Dedifferentiated amniotic fluid mesenchymal stem cell (primary cell): ENCODE measurements at regions not wholly inside any gene's neighbourhood (a gene's known extent, or its start where the extent isn't known, plus 50 kb on each side); places are given as distances from the start of the nearest gene placed in this dataset.
"Not testable (repeated sequence)": the region's sequence is repeated elsewhere in the genome, so short reads cannot be mapped to it uniquely, and the experiment has no call there.

Source experiments
- DNase-seq: peaks from one replicate; pipeline ENCODE4 v3.0.0-alpha.2; 2016; ENCODE audit errors: extremely low spot score

- DNase-seq, result no peak
These were observed 518.0 kb upstream of the KLF6 start for GRCh38 chr10:4303045-4303444.

GRCh38 chr10:4301291-4302045 is 516.5 kb upstream of the KLF6 start:
- DNase-seq, result no peak

GRCh38 chr10:4296161-4296560 is 511.2 kb upstream of the KLF6 start:
- no peak for DNase-seq

- DNase-seq, result no peak
These were observed 510.2 kb upstream of the KLF6 start for GRCh38 chr10:4294996-4295792.

GRCh38 chr10:4294271-4294670 is 509.3 kb upstream of the KLF6 start:
- DNase-seq, result no peak

GRCh38 chr10:4291990-4292389 is 507.0 kb upstream of the KLF6 start:
- DNase-seq, result no peak

GRCh38 chr10:4285121-4285520 is 500.1 kb upstream of the KLF6 start:
- DNase-seq, result no peak

- DNase-seq, result peak; percentile 66
These were observed 499.0 kb upstream of the KLF6 start for GRCh38 chr10:4283846-4284610.

GRCh38 chr10:4282496-4282895 is 497.5 kb upstream of the KLF6 start:
- DNase-seq, result no peak

- DNase-seq, result no peak
These were observed 496.3 kb upstream of the KLF6 start for GRCh38 chr10:4281190-4281825.

GRCh38 chr10:4280461-4281189 is 495.6 kb upstream of the KLF6 start:
- peak; percentile 37 for DNase-seq

GRCh38 chr10:4279655-4280054 is 494.6 kb upstream of the KLF6 start:
- DNase-seq, result no peak

GRCh38 chr10:4278186-4278585 is 493.2 kb upstream of the KLF6 start:
- no peak for DNase-seq

- DNase-seq, result no peak
These were observed 491.1 kb upstream of the KLF6 start for GRCh38 chr10:4276151-4276550.

- not testable (repeated sequence) for DNase-seq
These were observed 489.7 kb upstream of the KLF6 start for GRCh38 chr10:4274671-4275070.

GRCh38 chr10:4271193-4271592 is 486.2 kb upstream of the KLF6 start:
- no peak for DNase-seq

- peak; percentile 83 for DNase-seq
These were observed 485.1 kb upstream of the KLF6 start for GRCh38 chr10:4270116-4270515.

GRCh38 chr10:4268490-4268889 is 483.5 kb upstream of the KLF6 start:
- DNase-seq, result not testable (repeated sequence)

GRCh38 chr10:4267086-4267773 is 482.2 kb upstream of the KLF6 start:
- no peak for DNase-seq

- DNase-seq, result no peak
These were observed 481.5 kb upstream of the KLF6 start for GRCh38 chr10:4266416-4267085.
